IMR-90 (cell line): ENCODE measurements at regions not wholly inside any gene's neighbourhood (a gene's known extent, or its start where the extent isn't known, plus 50 kb on each side); places are given as distances from the start of the nearest gene placed in this dataset.

Experiments used
- BHLHE40 ChIP-seq: fragments of 150-350 bp; IDR thresholded peaks from 2 replicates; pipeline ENCODE4 v1.6.1; 2016; ENCODE audit warnings: mild to moderate bottlenecking, low read depth, low read length
- CTCF ChIP-seq: conservative IDR thresholded peaks from 2 replicates; pipeline ENCODE4 v1.5.1; 2012; ENCODE audit warnings: mild to moderate bottlenecking, low read depth, low read length, improper control_type of control experiment
- MAFK ChIP-seq: IDR thresholded peaks from 2 replicates; pipeline ENCODE4 v1.6.1; 2012; ENCODE audit warnings: low read depth, low read length, improper control_type of control experiment
- RAD21 ChIP-seq: IDR thresholded peaks from 2 replicates; pipeline ENCODE4 v1.6.1; 2012; ENCODE audit warnings: low read length, improper control_type of control experiment
- USF2 ChIP-seq: fragments of 150-350 bp; IDR thresholded peaks from 2 replicates; pipeline ENCODE4 v1.6.1; 2017; ENCODE audit warnings: mild to moderate bottlenecking, antibody characterized with exemption, low read length, low read depth

GRCh38 chr3:69445024-69445423 lies 59.1 kb upstream of the FRMD4B start:
- TF ChIP-seq CTCF = no peak
- TF ChIP-seq RAD21 = no peak
- TF ChIP-seq BHLHE40 = no peak
- TF ChIP-seq USF2 = no peak
- no peak for TF ChIP-seq MAFK
